ENCODE measurements at regions not wholly inside any gene's neighbourhood (a gene's known extent, or its start where the extent isn't known, plus 50 kb on each side); places are given as distances from the start of the nearest gene placed in this dataset.

DNA sequence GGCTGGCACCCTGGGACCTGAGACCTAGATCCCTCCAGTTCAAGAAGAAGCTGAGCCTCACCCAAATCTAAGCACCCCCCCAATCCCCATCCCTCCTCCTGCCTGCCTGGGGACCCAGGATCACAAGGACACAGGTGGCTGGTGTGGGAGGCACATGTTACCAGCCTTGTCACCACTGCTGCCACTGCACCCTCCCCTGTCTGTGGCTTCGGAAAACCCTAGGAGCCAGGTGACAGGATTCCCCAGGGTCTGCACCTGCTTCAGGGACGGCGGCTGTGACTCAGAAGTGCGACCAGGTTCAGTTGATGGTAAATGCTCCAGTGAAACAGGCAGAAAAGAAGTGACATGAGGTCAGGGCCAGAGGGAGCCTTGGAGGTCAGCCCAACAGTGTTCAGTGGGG lies 62.8 kb upstream of the FAM222A start:
- TF ChIP-seq SMC3 (IDR thresholded peaks at IDR 0.05; ENCODE audit: low read length) = no peak
- TF ChIP-seq, protein P1, sequence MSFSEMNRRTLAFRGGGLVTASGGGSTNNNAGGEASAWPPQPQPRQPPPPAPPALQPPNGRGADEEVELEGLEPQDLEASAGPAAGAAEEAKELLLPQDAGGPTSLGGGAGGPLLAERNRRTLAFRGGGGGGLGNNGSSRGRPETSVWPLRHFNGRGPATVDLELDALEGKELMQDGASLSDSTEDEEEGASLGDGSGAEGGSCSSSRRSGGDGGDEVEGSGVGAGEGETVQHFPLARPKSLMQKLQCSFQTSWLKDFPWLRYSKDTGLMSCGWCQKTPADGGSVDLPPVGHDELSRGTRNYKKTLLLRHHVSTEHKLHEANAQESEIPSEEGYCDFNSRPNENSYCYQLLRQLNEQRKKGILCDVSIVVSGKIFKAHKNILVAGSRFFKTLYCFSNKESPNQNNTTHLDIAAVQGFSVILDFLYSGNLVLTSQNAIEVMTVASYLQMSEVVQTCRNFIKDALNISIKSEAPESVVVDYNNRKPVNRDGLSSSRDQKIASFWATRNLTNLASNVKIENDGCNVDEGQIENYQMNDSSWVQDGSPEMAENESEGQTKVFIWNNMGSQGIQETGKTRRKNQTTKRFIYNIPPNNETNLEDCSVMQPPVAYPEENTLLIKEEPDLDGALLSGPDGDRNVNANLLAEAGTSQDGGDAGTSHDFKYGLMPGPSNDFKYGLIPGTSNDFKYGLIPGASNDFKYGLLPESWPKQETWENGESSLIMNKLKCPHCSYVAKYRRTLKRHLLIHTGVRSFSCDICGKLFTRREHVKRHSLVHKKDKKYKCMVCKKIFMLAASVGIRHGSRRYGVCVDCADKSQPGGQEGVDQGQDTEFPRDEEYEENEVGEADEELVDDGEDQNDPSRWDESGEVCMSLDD (CRISPR knock-in tag; IDR thresholded peaks at IDR 0.05; ENCODE audit: borderline replicate concordance) = no peak
- TF ChIP-seq, protein P2, sequence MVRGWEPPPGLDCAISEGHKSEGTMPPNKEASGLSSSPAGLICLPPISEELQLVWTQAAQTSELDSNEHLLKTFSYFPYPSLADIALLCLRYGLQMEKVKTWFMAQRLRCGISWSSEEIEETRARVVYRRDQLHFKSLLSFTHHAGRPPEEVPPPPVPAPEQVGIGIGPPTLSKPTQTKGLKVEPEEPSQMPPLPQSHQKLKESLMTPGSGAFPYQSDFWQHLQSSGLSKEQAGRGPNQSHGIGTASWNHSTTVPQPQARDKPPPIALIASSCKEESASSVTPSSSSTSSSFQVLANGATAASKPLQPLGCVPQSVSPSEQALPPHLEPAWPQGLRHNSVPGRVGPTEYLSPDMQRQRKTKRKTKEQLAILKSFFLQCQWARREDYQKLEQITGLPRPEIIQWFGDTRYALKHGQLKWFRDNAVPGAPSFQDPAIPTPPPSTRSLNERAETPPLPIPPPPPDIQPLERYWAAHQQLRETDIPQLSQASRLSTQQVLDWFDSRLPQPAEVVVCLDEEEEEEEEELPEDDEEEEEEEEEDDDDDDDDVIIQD (CRISPR knock-in tag; IDR thresholded peaks at IDR 0.05; ENCODE audit: low read depth) = no peak
- TF ChIP-seq, protein P3, sequence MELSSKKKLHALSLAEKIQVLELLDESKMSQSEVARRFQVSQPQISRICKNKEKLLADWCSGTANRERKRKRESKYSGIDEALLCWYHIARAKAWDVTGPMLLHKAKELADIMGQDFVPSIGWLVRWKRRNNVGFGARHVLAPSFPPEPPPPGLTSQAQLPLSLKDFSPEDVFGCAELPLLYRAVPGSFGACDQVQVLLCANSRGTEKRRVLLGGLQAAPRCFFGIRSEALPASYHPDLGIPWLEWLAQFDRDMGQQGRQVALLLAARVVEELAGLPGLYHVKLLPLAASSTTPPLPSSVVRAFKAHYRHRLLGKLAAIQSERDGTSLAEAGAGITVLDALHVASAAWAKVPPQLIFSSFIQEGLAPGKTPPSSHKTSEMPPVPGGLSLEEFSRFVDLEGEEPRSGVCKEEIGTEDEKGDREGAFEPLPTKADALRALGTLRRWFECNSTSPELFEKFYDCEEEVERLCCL (CRISPR knock-in tag; IDR thresholded peaks at IDR 0.05; ENCODE audit: borderline replicate concordance) = no peak

All from HepG2 (cell line).